D341Med (cell line): ENCODE measurements at regions not wholly inside any gene's neighbourhood (a gene's known extent, or its start where the extent isn't known, plus 50 kb on each side); places are given as distances from the start of the nearest gene placed in this dataset.
"Not testable (repeated sequence)": the region's sequence is repeated elsewhere in the genome, so short reads cannot be mapped to it uniquely, and the experiment has no call there.

Experiments
- DNase-seq: peaks from one replicate; pipeline ENCODE4 v3.0.0; 2012; ENCODE audit warnings: low spot score

GRCh38 chr1:115453666-115454065 is 115.6 kb upstream of the NGF start:
- no peak for DNase-seq

- no peak for DNase-seq
These were observed 114.7 kb upstream of the NGF start for GRCh38 chr1:115452600-115453329.

- DNase-seq, result no peak
These were observed 112.5 kb upstream of the NGF start for GRCh38 chr1:115450501-115451040.

GRCh38 chr1:115448282-115449044 is 110.4 kb upstream of the NGF start:
- no peak for DNase-seq

GRCh38 chr1:115447672-115448071 is 109.6 kb upstream of the NGF start:
- no peak for DNase-seq

GRCh38 chr1:115445090-115445489 is 107.0 kb upstream of the NGF start:
- DNase-seq, result no peak

GRCh38 chr1:115440733-115441132 is 102.7 kb upstream of the NGF start:
- no peak for DNase-seq

GRCh38 chr1:115439520-115439919 is 101.5 kb upstream of the NGF start:
- not testable (repeated sequence) for DNase-seq

GRCh38 chr1:115437196-115437595 is 99.1 kb upstream of the NGF start:
- DNase-seq, result no peak

- no peak for DNase-seq
These were observed 98.5 kb upstream of the NGF start for GRCh38 chr1:115436596-115436995.

GRCh38 chr1:115433483-115433882 is 95.4 kb upstream of the NGF start:
- no peak for DNase-seq

GRCh38 chr1:115432061-115432460 is 94.0 kb upstream of the NGF start:
- no peak for DNase-seq

GRCh38 chr1:115430441-115431158 is 92.6 kb upstream of the NGF start:
- no peak for DNase-seq

GRCh38 chr1:115429884-115430283 is 91.8 kb upstream of the NGF start:
- DNase-seq, result no peak

- no peak for DNase-seq
These were observed 91.2 kb upstream of the NGF start for GRCh38 chr1:115429241-115429640.

GRCh38 chr1:115428676-115429075 is 90.6 kb upstream of the NGF start:
- no peak for DNase-seq

- DNase-seq, result no peak
These were observed 90.2 kb upstream of the NGF start for GRCh38 chr1:115428256-115428655.

- DNase-seq, result no peak
These were observed 88.9 kb upstream of the NGF start for GRCh38 chr1:115426956-115427355.

- DNase-seq, result no peak
These were observed 88.3 kb upstream of the NGF start for GRCh38 chr1:115426231-115426771.

- DNase-seq, result no peak
These were observed 87.4 kb upstream of the NGF start for GRCh38 chr1:115425442-115425841.

GRCh38 chr1:115423776-115424175 is 85.7 kb upstream of the NGF start:
- DNase-seq, result no peak

- DNase-seq, result no peak
These were observed 81.5 kb upstream of the NGF start for GRCh38 chr1:115419571-115419970.
